ENCODE measurements at regions not wholly inside any gene's neighbourhood (a gene's known extent, or its start where the extent isn't known, plus 50 kb on each side); places are given as distances from the start of the nearest gene placed in this dataset.
"Not testable (repeated sequence)": the region's sequence is repeated elsewhere in the genome, so short reads cannot be mapped to it uniquely, and the experiment has no call there.

DNA sequence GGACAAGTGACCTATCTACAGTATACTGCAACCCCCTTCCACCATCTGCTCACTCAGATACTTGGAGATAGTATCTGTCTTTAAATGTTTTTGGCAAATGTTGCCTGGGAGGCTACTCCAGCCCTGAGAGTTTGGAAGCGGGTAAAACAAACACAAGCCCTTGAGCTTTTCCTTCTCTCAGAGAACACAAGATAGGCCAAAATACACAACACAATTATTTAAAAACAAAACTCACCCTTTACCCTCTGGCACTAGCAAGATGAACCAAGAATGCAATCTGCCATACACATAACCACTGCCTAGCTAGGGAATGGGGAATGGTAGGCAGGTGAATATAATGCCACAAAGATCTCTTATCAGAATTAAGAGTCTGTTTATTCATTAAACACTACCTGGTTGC lies 324.7 kb upstream of the FAM47C start:
- DNase-seq, result no peak

DNA sequence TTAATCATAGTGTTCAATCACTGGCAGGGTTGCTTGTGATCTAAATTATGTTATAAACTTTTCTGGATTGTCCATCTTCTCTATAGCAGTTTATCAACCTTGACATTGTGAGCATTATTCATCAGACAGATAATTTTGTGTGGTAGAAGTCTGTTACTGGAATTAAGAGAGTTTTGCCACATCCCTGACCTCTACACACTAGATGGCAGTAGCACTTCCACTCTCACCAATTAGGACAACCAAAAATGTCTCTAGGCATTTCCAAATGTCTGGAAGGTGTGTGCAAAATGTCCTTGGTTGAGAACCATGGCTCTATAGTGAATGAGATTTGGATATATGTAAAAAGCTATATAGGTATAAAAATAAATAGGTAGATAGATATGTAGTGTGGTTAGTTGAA lies 324.1 kb upstream of the FAM47C start:
- DNase-seq, result no peak

DNA sequence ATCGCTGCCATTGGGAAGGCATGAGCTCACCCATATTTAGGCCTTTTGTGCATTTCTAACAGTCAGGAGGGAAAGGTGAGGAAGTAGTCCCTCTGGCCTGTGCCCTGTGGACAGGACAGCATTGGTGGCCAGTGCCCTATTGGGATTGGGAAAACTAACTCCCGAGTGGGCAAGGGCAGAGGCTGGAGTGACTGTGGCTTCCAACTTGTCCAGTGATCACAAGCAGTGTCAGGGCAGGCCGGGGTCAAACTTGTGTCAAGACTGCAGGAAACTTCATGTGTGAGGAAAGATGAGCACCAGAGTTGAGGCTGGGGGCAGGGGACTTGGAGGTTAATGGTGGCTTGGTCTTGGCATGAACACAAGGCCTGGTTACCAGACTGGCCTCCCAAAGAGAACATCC lies 286.2 kb upstream of the FAM47C start:
- DNase-seq, result no peak

DNA sequence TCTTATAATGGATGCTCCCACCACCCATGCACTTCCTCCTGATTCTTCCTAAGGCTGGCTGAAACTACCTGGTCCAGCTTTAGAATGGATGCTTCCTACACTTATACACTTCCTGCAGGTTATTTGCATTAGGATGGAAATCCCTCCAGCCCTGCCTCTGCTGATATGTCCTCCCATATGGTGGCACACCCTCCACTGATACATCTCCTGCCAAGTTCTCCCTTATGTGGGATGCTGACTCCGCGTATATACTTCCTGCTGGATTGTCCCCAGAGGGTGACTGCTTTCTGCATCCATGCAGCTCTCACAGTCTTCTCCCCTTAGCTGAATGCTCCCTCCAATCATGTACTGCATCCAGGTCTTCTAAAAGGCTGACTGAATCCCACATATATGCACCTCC lies 254.6 kb upstream of the FAM47C start:
- no peak for DNase-seq

DNA sequence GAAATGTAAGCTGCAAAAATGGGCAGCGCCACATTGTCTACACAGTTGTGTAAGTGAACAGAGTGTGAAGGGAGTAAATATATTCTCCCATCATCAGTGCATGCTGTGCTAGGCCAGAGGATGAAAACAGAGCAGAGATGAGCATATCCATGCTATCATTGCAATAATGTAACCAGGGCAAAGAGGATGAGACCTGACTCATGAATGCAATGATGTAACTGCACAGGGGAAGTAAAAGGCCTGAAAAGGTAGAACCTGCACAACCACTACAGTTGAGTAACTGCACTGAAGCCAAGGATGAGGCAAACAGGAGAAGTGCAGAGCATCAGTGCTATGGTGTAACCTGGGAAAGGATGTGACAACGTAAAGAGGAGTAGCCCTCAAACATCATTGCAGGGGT lies 220.4 kb upstream of the FAM47C start:
- no peak for DNase-seq

DNA sequence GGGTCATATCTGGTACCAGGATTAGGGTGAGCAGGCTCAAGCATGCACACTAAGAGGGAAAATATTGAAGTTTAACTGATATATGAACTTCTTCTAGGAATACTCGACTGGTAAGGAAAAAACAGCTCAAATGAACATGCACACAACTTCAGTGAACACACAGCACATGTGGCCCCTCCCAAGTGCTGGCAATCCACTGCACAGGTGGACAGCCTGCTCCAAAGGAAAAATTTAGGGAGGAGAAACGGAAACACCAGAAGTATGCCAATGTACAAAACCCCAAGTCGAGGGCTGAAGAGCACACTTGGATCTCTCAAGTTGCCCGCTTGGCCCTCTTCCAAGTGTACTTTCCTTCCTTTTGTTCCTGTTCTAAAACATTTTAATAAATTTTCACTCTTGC lies 205.0 kb upstream of the FAM47C start:
- DNase-seq, result no peak

DNA sequence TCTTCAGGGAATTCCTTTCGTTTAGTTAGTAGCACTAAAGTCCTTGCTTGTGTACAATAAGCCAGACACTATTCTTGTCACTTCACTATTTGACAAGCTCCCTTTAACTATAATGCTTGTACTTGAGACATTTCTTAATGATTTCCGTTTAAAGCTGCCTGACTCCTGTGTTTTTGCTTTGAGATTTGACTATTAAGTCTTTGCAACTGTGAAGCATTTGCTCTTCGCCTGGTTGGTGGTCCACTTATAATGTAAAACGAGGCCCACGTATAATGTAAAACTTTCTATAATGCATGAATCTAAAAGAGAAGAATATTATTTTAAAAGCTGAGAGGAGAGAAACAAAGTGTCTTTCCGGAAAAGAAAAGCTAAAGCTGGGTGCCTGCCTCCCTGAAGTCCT lies 204.1 kb upstream of the FAM47C start:
- DNase-seq, result no peak

DNA sequence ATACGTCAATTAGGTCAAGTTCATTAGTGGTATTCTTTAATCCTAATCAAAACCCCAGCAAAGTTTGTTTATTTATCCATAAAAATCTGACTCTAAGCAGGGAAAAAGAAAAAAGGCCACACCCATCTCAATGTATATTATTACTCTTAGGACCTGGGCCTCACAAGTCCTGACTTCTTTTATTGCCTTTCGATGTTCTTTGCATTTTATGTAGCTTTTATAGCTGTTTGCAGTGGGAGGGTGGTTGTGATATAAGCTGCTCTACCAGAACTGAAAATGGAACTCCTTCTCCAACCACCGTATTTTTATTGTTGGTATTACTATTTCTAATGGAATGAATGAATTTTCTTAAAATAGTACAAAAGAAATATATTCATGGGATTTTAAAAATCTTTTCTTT lies 163.3 kb upstream of the FAM47C start:
- no peak for DNase-seq

DNA sequence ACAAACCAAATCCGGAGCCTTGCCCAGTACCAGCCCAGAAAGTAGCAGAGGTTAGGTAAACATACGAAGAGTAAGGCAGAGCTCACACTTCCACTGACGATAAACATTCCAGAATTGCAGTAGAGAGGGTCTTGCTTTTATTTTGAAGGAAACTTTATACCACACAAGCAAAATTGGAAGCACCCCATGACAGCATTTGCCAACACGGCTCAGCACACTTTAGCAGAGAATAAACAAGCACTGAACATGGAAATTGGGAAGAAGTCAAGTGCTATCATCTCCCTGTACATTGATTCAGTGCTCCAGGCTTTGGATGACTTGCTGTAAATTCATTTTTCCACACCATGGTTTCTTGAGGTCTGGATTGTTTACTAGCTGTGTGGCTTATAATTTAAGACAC lies 160.7 kb upstream of the FAM47C start:
- no peak for DNase-seq

DNA sequence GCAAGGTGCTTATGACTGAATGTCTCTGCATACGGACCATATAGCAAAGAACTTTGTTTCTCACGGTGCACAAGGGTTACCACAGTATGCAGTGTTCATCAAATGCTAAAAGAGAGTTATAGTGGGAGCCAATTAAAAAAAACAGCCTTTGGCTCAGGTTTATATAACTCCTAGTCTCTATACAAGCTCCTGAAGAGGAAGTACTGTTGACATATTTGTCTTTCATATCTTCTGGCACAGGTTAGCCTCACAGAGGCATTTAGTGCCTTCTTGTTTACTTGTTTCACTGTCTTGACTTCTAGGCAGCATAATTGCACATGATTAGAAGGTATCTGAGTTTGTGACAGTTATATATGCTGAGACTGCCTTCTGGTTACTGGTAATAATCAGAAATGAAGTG lies 158.8 kb upstream of the FAM47C start:
- no peak for DNase-seq

DNA sequence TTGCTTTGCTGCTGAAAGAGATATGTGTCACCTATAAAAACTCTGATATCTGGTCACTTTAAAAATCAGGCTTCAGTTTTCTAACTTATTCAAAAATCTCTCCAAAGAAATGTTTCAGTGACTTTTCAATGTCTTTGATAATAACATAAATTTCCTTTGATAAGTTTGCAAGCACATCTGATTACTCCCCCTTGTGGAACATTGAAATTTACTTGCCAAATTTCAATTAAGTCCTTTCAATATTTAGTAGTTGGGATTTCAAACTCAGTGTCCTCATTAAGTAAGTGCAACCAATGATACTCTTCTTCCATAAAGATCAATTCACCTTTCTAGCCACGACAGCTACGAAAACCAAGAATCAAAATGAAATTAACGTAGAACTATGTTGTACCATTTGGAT lies 151.3 kb upstream of the FAM47C start:
- peak; percentile 0 for DNase-seq

DNA sequence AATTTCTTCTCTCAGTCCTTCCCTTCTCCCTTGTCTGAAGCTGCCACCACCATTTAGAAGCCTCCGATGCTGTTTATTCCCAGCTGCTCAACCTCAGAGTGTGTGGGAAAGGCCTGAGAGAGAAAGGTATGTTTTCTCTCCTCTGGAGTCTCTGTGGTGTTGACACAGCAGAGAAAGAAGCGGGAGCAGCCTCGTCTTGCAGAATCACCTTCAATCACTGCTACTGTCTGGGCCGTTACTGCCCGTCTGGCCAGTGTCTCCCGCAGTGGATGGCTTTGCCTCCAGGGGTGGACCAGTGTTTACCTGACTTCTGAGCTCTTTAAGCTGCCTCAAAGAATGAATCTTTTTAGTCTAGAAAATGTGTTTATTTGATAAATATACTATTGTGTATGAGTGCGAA lies 148.9 kb upstream of the FAM47C start:
- no peak for DNase-seq

DNA sequence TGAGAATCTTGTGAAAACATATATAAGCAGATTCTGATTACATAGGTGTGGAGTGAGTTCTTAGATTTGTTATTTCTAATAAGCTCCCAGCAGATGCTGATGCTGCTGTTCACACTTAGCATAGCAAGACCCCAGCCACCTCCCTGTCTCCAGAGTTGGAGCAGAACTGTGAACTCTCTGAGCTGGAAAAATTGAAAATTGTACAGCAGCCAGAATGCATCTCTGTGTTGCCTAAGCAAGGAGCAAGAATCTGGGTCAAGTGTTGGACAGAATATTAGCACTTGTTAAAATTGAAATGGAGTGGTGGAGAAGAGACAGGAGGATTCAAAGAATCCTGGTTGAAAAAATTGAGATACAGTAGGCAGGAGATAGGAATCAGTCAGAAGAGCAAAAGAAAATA lies 146.6 kb upstream of the FAM47C start:
- DNase-seq, result no peak

DNA sequence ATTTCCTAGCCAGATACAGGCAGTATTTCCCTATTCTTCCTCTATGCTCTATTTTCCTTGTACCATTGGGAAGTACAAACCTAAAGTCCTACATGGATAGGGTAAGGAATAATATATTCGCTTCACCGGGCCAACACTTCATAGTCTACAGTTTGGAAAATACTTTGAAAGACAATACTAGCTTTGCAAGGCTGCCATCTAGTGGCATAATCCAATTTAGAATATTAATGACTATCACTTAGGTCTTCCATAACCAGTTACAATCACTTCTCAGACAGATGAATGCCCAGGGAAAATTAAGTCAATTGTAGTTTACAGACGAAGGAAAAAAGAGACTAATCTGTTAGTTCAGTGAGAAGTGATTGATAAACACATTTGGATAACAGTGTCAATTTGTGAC lies 141.0 kb upstream of the FAM47C start:
- peak; percentile 2 for DNase-seq

DNA sequence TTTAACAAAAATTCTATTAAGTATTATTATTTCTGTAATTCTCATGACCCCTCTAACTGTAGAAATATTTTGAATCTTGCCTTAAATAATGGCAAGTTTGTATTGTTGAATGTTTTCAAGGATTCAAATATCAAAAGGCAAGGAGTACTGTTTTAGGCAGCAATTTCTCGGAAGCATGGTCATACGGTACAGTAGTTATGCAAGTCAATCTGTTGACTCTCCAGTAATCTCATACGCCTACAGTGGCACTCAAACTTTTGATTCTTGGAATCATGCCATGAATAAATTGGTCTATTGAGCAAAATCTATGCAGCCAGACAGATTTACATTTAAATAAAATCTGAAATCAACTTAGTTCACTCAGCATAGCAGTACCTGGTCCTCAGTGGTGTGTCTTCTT lies 139.6 kb upstream of the FAM47C start:
- no peak for DNase-seq

DNA sequence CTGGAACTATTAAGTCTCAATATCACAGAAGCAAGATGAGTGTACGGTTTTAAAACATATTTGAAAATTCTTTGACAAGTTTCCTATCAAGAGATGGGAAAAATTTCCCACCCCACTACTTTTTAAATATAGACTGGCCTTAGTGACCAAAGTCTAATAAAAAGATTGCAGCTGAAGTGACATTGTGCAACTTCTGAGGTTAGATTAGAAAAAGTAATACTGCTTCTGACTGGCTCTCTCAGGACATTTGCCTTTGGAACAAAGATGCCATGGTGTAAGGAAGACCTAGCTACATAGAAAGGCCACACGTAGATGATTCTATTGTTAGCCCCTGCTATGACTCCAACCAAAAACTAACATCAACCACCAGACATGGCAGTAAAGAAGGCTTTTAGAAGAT lies 138.7 kb upstream of the FAM47C start:
- no peak for DNase-seq

DNA sequence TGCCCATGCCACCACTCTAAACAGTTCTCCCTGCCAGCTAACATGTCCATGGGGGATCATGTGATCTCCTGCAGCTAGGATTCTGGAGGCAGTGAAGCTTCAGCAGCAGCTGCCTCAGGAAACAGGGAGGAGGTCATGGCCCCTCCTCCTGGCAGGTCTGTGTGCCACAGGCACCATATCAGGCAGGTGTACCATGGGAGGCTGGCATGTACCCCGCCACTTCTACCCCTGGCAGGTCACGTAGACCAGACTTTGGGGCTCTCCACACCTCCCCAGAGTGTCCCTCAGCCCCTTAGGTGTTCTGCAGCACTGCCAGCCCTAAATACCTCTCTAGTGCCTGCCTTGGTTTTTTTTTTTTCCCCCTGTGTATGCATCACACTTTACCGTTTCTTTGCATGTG lies 110.5 kb upstream of the FAM47C start:
- DNase-seq, result no peak

DNA sequence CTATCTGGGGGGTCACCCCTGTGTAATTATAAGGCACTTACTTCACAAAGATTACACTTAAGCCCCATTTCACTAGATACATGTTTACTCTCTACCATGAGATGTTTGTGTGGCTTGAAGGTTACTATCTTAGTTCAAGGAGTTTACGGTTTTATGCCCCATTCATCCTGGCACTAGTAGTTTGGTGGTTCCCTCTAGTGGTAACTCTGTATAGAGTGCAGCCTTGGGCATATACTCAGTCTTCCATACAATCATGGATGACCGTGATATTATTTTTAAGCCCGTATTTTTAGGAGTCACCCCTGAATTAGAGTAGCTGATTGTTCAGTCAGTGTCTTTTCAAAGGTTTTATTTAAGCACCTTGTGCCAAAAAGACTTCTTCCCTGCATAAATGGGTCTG lies 109.9 kb upstream of the FAM47C start:
- DNase-seq, result peak; percentile 4

DNA sequence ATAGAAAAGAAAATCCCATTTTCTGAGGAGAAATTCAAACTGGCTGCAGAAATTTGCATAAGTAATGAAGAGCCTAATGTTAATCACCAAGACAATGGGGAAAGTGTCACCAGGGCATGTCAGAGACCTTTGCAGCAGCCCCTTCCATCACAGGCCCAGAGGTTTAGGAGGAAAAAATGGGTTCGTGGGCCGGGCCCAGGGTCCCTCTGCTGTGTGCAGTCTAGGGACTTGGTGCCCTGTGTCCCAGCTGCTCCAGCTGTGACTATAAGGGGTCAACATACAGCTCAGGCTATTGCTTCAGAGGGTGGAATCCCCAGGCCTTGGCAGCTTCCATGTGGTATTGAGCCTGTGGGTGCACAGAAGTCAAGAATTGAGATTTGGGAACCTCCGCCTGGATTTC lies 103.6 kb upstream of the FAM47C start:
- not testable (repeated sequence) for DNase-seq

DNA sequence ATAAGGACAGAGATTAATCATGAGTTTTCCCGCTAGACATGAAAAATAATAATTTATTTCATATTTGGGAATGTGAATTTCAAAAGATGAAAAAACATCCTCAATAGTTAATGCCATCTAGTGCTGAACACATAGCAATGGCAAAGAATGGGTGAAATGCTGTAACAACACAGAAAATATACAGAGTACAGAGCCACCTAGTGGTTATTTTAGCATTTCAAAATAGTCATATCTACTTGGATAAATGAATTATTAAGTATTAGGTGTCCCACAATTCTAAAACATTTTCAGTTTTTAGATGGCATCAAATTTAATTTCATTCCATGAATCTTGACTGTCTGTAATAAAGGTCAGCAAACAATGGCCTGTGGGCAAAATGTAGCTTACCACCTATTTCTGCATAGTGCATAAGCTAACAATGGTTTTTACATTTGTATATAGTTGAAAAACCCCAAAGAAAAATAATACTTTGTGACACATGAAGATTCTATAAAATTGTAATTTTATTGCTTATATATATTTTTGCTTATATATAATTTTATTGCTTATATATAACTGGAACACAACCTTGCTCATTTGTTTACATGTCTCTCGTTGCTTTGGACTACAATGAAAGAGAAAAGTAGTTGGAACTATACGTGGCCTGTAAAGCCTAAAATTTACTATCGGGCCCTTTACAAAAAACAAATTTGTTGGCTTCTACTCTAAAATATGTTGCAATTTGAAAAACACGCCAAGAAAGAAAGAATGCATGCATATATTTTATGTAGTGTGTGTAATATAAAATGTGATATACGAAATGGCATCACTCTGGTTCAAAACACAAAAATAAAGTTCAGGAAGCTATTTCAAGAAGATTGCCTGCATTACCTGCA lies 99.1 kb upstream of the FAM47C start:
- DNase-seq, result peak; percentile 13

DNA sequence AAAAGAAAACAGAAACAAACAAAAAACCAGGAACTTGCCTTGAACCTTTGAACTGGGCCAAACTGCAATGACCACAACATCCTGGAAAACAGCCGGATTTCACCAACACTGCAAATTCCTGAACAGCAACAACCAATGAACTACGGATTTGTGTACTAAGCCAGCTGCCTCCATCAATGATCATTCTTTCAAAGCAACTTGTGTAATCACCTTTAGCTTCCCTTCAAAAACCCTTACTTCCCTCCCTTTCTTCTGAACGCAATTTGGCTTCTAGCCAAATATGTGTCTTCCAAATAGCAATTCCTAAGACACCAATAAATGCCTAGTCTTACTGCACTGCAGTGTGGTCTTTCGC lies 98.5 kb upstream of the FAM47C start:
- DNase-seq, result no peak

DNA sequence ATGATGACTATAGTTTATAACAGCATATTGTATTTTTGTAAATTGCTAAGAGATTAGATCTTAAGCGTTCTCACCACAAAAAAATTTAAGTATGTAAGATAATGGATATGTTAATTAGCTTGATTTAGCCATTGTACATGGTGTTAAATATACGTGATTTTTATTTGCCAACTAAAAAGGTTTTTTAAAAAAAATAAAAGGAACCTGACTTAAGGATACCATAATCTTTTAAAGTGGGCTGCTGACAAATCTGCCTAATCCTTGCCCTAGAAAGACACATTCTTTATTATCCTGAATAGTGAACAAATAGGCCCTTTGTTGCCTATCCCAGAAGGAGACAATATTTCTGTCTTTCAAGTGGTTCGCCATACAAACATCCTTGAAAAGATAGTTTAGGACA lies 94.6 kb upstream of the FAM47C start:
- no peak for DNase-seq

DNA sequence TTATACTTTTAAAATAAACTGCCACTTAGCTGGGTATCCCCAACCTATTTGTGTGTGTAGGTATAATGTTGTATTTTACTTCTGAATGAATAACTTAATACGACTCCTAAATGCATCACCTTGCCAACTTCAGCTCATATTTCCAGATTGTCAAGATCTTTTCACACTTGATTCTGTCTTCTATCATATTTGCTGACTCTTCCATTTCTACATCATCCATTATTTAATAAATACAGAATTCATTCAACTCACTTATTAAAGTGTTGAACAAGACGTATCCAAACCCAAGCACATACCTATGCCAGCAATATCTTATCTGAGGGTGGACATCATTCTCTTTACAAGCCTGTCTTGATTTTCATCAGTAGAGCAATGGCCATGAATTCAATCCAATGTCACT lies 91.2 kb upstream of the FAM47C start:
- no peak for DNase-seq

DNA sequence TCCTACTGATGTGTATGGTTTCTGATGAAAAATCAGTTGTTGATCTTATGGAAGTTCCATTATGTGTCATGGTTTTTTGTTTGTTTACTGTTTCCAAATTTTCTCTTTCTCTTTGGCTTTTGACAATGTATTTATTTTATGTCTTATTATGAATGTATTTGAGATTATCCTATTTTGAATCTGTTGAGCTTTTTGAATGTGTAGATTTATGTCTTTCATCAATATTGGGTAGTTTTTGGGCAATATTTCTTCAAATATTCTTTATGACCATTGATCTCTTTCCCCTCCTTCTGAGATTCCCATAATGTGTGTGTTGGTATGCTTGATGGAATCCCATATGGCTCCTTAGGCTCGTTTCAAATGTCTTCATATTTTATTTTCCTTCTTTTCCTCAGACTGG lies 80.5 kb upstream of the FAM47C start:
- DNase-seq, result no peak

DNA sequence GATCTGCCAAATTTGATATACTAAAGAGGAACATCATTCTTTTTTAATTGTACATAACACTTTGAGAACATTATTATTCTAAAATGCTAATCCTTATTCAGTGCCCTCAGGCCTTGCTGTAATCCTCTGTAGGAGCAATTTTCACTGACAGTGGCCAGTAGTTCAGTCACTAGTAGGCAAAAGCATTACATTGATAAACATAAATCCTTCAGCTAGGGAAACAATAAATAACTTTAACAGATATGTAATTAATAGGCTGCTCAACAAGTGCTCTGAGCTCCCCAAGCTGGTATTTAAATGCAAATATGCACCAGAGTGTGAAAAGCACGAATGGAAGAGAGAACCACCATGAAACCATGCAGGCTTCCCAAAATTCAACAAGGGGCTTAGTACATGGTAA lies 77.7 kb upstream of the FAM47C start:
- no peak for DNase-seq

Measured in fibroblast of skin of back (primary cell).